ENCODE measurements at regions not wholly inside any gene's neighbourhood (a gene's known extent, or its start where the extent isn't known, plus 50 kb on each side); places are given as distances from the start of the nearest gene placed in this dataset.

DNA sequence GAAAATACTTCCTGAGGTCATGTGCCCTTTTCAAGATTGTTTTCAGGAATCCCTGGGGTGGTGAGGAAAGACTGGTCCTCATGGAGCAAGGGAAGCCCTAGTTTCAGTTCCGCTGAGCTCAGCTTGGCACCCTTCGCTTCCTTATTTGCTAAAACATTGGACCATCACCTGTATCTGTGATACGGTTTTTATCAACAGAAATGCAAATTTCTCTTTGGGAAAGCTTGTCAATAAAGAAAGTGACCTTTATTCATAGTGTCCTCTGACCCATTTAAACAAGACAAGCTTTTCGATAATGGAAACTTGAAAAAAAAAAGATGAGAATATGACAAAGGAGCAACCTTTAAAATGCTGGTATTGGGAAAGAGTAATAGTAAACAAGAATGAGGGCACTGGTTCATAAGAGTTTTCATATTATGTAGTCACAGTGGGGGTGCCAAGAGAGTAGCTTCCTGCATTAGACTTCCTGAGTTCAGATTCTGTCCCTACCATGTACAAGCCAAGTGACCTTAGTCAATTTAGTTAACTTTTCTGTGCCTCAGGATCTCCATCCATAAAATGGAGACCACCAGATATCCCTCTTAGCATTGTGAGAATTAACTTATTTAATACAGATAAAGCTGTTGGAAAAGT, 57.0 kb upstream of the RAI2 start:
- intact Hi-C loops (cut with micrococcal nuclease) (no loop called here), in situ Hi-C loops (cut with MboI; ENCODE audit: low sequenced_read_pairs) (no loop called here), dilution Hi-C loops (cut with HindIII; ENCODE audit: low sequenced_read_pairs, unreplicated experiment) (no loop called here)
- Histone ChIP-seq H2BK20ac (ENCODE audit: low read depth, low read length) (no peak overlapping the region), H3K4me3 (ENCODE audit: insufficient read depth, low read depth, low read length) (no peak overlapping the region), H3K79me1 (ENCODE audit: low read depth in 1 of 2, low read length in 2 of 2) (no peaks in the 10 kb centered on the region), H3K14ac (replicated peaks; ENCODE audit: low read depth, low read length) (no peak overlapping the region), H3K18ac (ENCODE audit: low read depth, low read length) (no peak overlapping the region), H3K9ac (ENCODE audit: low read depth, low read length) (no peak overlapping the region), H4K20me1 (ENCODE audit: insufficient read depth, low read length) (no peaks in the 10 kb centered on the region), H3K27me3 (ENCODE audit: control insufficient read depth, insufficient read depth, low read length) (no peaks in the 10 kb centered on the region; the same call in 1 of the 2 replicates), H3K23ac (ENCODE audit: low read depth, low read length) (no peak overlapping the region), H2BK5ac (ENCODE audit: low read depth, low read length, poor library complexity, severe bottlenecking) (no peak overlapping the region), H3K4me2 (ENCODE audit: low read depth, low read length) (no peak overlapping the region), H3K36me3 (ENCODE audit: control insufficient read depth, insufficient read depth, low read length) (no peaks in the 10 kb centered on the region), H2BK120ac (ENCODE audit: low read depth, low read length) (no peak overlapping the region), H4K8ac (ENCODE audit: low read depth in 2 of 2, low read length in 2 of 2) (no peak overlapping the region), H3K4ac (ENCODE audit: low read depth, low read length) (no peak overlapping the region), H2AFZ (replicated peaks; ENCODE audit: low read length, poor library complexity) (no peak overlapping the region), H3K27ac (ENCODE audit: insufficient read depth, low read length) (no peak overlapping the region), H3K56ac (ENCODE audit: extremely low read depth, insufficient read depth, low read length) (no peak overlapping the region), H4K5ac (ENCODE audit: low read depth, low read length) (no peak overlapping the region), H3K9me1 (ENCODE audit: insufficient read depth, low read length) (no peaks in the 10 kb centered on the region), H2AK5ac (ENCODE audit: low read depth, low read length) (no peak overlapping the region), H2AK9ac (replicated peaks; ENCODE audit: low read depth, low read length, poor library complexity) (no peak overlapping the region), H3K9me3 (ENCODE audit: control insufficient read depth, insufficient read depth, low read length) (no peaks in the 10 kb centered on the region), H2BK15ac (ENCODE audit: low read depth, low read length) (no peak overlapping the region), H3K4me1 (ENCODE audit: control insufficient read depth, insufficient read depth, low read length) (no peaks in the 10 kb centered on the region), H4K91ac (ENCODE audit: insufficient read depth, low read depth, low read length) (no peak overlapping the region)
- DNase-seq (no peak), ATAC-seq (ENCODE audit: low read depth) (no peak)
- CTCF ChIA-PET = no interaction called here
- no TSS peak for BruUV-seq (replicated peaks)
- no CpG with 5 or more reads among the region's 4 CpGs for WGBS, 2 experiments (ENCODE audit: extremely low coverage in 2 of 2, insufficient read length in 1 of 2)
- TF ChIP-seq POLR2A (IDR thresholded peaks at IDR 0.05; ENCODE audit: low read depth, low read length) (no peak), RAD21 (IDR thresholded peaks at IDR 0.05; ENCODE audit: low read length) (no peak)
- TF ChIP-seq, protein P1, sequence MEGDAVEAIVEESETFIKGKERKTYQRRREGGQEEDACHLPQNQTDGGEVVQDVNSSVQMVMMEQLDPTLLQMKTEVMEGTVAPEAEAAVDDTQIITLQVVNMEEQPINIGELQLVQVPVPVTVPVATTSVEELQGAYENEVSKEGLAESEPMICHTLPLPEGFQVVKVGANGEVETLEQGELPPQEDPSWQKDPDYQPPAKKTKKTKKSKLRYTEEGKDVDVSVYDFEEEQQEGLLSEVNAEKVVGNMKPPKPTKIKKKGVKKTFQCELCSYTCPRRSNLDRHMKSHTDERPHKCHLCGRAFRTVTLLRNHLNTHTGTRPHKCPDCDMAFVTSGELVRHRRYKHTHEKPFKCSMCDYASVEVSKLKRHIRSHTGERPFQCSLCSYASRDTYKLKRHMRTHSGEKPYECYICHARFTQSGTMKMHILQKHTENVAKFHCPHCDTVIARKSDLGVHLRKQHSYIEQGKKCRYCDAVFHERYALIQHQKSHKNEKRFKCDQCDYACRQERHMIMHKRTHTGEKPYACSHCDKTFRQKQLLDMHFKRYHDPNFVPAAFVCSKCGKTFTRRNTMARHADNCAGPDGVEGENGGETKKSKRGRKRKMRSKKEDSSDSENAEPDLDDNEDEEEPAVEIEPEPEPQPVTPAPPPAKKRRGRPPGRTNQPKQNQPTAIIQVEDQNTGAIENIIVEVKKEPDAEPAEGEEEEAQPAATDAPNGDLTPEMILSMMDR (conservative IDR thresholded peaks at IDR 0.05; ENCODE audit: low read depth, low read length) = no peak
- POLR2A ChIA-PET (ENCODE audit: unreplicated experiment) = no interaction called here

Measured in IMR-90 (cell line).